Endothelial cell (in vitro differentiated cells): ENCODE measurements at regions not wholly inside any gene's neighbourhood (a gene's known extent, or its start where the extent isn't known, plus 50 kb on each side); places are given as distances from the start of the nearest gene placed in this dataset.

Source experiments
- DNase-seq: peaks from one replicate; pipeline ENCODE4 v3.0.0; 2021; ENCODE audit warnings: low spot score
- H3K27ac Mint-ChIP-seq: one replicate; pipeline ENCODE4 v1.8.0; 2021; ENCODE audit warnings: mixed read lengths, inconsistent platforms; ENCODE audit not compliant: unreplicated experiment
- H3K27me3 Mint-ChIP-seq: one replicate; pipeline ENCODE4 v1.8.0; 2021; ENCODE audit warnings: mild to moderate bottlenecking, moderate library complexity, mixed read lengths, inconsistent platforms; ENCODE audit not compliant: unreplicated experiment
- H3K36me3 Mint-ChIP-seq: one replicate; pipeline ENCODE4 v1.8.0; 2021; ENCODE audit warnings: mild to moderate bottlenecking, low read depth, mixed read lengths, inconsistent platforms; ENCODE audit not compliant: unreplicated experiment
- H3K4me1 Mint-ChIP-seq: one replicate; pipeline ENCODE4 v1.8.0; 2021; ENCODE audit warnings: mild to moderate bottlenecking, mixed read lengths, inconsistent platforms; ENCODE audit not compliant: unreplicated experiment
- H3K4me3 Mint-ChIP-seq: one replicate; pipeline ENCODE4 v1.8.0; 2021; ENCODE audit warnings: mild to moderate bottlenecking, mixed read lengths, inconsistent platforms; ENCODE audit not compliant: unreplicated experiment
- H3K9me3 Mint-ChIP-seq: one replicate; pipeline ENCODE4 v1.8.0; 2021; ENCODE audit warnings: mixed read lengths, inconsistent platforms; ENCODE audit not compliant: unreplicated experiment
- TF ChIP-seq, protein P1 (sequence below): fragments of 200-600 bp; sonication (generic); IDR thresholded peaks from one replicate; pipeline ENCODE4 v1.5.0; 2021; ENCODE audit warnings: antibody characterized with exemption; ENCODE audit not compliant: unreplicated experiment

GRCh38 chr6:134632024-134632423 is 314.1 kb upstream of the SGK1 start:
- H3K9me3 Mint-ChIP-seq = no peaks in the 10 kb centered on the region
- H3K27ac Mint-ChIP-seq = no peak overlapping the region
- TF ChIP-seq, protein P1, sequence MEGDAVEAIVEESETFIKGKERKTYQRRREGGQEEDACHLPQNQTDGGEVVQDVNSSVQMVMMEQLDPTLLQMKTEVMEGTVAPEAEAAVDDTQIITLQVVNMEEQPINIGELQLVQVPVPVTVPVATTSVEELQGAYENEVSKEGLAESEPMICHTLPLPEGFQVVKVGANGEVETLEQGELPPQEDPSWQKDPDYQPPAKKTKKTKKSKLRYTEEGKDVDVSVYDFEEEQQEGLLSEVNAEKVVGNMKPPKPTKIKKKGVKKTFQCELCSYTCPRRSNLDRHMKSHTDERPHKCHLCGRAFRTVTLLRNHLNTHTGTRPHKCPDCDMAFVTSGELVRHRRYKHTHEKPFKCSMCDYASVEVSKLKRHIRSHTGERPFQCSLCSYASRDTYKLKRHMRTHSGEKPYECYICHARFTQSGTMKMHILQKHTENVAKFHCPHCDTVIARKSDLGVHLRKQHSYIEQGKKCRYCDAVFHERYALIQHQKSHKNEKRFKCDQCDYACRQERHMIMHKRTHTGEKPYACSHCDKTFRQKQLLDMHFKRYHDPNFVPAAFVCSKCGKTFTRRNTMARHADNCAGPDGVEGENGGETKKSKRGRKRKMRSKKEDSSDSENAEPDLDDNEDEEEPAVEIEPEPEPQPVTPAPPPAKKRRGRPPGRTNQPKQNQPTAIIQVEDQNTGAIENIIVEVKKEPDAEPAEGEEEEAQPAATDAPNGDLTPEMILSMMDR = no peak
- no peaks in the 10 kb centered on the region for H3K4me1 Mint-ChIP-seq
- no peak overlapping the region for H3K4me3 Mint-ChIP-seq
- no peak for DNase-seq
- no peaks in the 10 kb centered on the region for H3K36me3 Mint-ChIP-seq
- peaks cover 2% of the 10 kb centered on the region for H3K27me3 Mint-ChIP-seq

- no peak for DNase-seq
- no peak overlapping the region for H3K4me3 Mint-ChIP-seq
- H3K27me3 Mint-ChIP-seq = peaks cover 2% of the 10 kb centered on the region
- H3K27ac Mint-ChIP-seq = no peak overlapping the region
- TF ChIP-seq, protein P1 = no peak
- no peaks in the 10 kb centered on the region for H3K9me3 Mint-ChIP-seq
- no peaks in the 10 kb centered on the region for H3K4me1 Mint-ChIP-seq
- H3K36me3 Mint-ChIP-seq = no peaks in the 10 kb centered on the region
Measured at GRCh38 chr6:134631398-134631924, 313.5 kb upstream of the SGK1 start.

- H3K27ac Mint-ChIP-seq = no peak overlapping the region
- no peak overlapping the region for H3K4me3 Mint-ChIP-seq
- H3K9me3 Mint-ChIP-seq = no peaks in the 10 kb centered on the region
- H3K36me3 Mint-ChIP-seq = no peaks in the 10 kb centered on the region
- peaks cover 2% of the 10 kb centered on the region for H3K27me3 Mint-ChIP-seq
- TF ChIP-seq, protein P1 = no peak
- H3K4me1 Mint-ChIP-seq = no peaks in the 10 kb centered on the region
- DNase-seq = no peak
Measured at GRCh38 chr6:134630508-134631121, 312.7 kb upstream of the SGK1 start.

GRCh38 chr6:134628154-134628553 is 310.2 kb upstream of the SGK1 start:
- no peak for DNase-seq
- Mint-ChIP-seq H3K4me3 (no peak overlapping the region), H3K36me3 (no peaks in the 10 kb centered on the region), H3K4me1 (no peaks in the 10 kb centered on the region), H3K27ac (no peak overlapping the region), H3K9me3 (no peaks in the 10 kb centered on the region), H3K27me3 (peaks cover 2% of the 10 kb centered on the region)
- TF ChIP-seq, protein P1 = no peak

- TF ChIP-seq, protein P1 = no peak
- no peaks in the 10 kb centered on the region for H3K9me3 Mint-ChIP-seq
Measured at GRCh38 chr6:134627707-134628106, 309.8 kb upstream of the SGK1 start.

More at GRCh38 chr6:134627707-134628106, 309.8 kb upstream of the SGK1 start:
- no peak for DNase-seq
- no peaks in the 10 kb centered on the region for H3K27me3 Mint-ChIP-seq
- H3K27ac Mint-ChIP-seq = no peak overlapping the region
- H3K4me1 Mint-ChIP-seq = no peaks in the 10 kb centered on the region
- H3K4me3 Mint-ChIP-seq = no peak overlapping the region
- no peaks in the 10 kb centered on the region for H3K36me3 Mint-ChIP-seq
